Retina (tissue), 1 donor: ENCODE measurements at regions not wholly inside any gene's neighbourhood (a gene's known extent, or its start where the extent isn't known, plus 50 kb on each side); places are given as distances from the start of the nearest gene placed in this dataset.

Source experiments
- DNase-seq: peaks from one replicate; pipeline ENCODE4 v3.0.0-alpha.2; 2016

- DNase-seq: no peak
Measured at GRCh38 chr5:3268760-3269330, 326.8 kb upstream of the IRX1 start.

GRCh38 chr5:3266861-3267260 lies 328.8 kb upstream of the IRX1 start:
- no peak for DNase-seq

- no peak for DNase-seq
Measured at GRCh38 chr5:3265936-3266335, 329.7 kb upstream of the IRX1 start.

- no peak for DNase-seq
Measured at GRCh38 chr5:3265131-3265885, 330.3 kb upstream of the IRX1 start.

GRCh38 chr5:3262451-3262850 lies 333.2 kb upstream of the IRX1 start:
- no peak for DNase-seq

- DNase-seq: no peak
Measured at GRCh38 chr5:3261081-3261480, 334.6 kb upstream of the IRX1 start.

GRCh38 chr5:3258050-3258449 lies 337.6 kb upstream of the IRX1 start:
- no peak for DNase-seq

- DNase-seq: no peak
Measured at GRCh38 chr5:3252235-3252634, 343.4 kb upstream of the IRX1 start.

- no peak for DNase-seq
Measured at GRCh38 chr5:3251784-3252183, 343.8 kb upstream of the IRX1 start.

GRCh38 chr5:3249401-3249800 lies 346.2 kb upstream of the IRX1 start:
- DNase-seq: no peak

- no peak for DNase-seq
Measured at GRCh38 chr5:3237276-3237868, 358.3 kb upstream of the IRX1 start.

- no peak for DNase-seq
Measured at GRCh38 chr5:3234566-3234965, 361.1 kb upstream of the IRX1 start.

GRCh38 chr5:3230941-3231340 lies 364.7 kb upstream of the IRX1 start:
- DNase-seq: no peak

GRCh38 chr5:3230254-3230653 lies 365.4 kb upstream of the IRX1 start:
- DNase-seq: no peak

- DNase-seq: no peak
Measured at GRCh38 chr5:3226196-3226920, 369.3 kb upstream of the IRX1 start.

GRCh38 chr5:3225201-3225960 lies 370.3 kb upstream of the IRX1 start:
- no peak for DNase-seq

- DNase-seq: no peak
Measured at GRCh38 chr5:3222924-3223323, 372.7 kb upstream of the IRX1 start.

- DNase-seq: no peak
Measured at GRCh38 chr5:3221432-3221831, 374.2 kb upstream of the IRX1 start.

GRCh38 chr5:3220638-3221288 lies 374.9 kb upstream of the IRX1 start:
- DNase-seq: peak; percentile 58

GRCh38 chr5:3220201-3220600 lies 375.4 kb upstream of the IRX1 start:
- no peak for DNase-seq

- DNase-seq: no peak
Measured at GRCh38 chr5:3218916-3219650, 376.5 kb upstream of the IRX1 start.
